Parathyroid adenoma (tissue), 2 donors: ENCODE measurements at regions not wholly inside any gene's neighbourhood (a gene's known extent, or its start where the extent isn't known, plus 50 kb on each side); places are given as distances from the start of the nearest gene placed in this dataset.
"Not testable (repeated sequence)": the region's sequence is repeated elsewhere in the genome, so short reads cannot be mapped to it uniquely, and the experiment has no call there.

Source experiments
- H2AFZ ChIP-seq: fragments of 300-600 bp; sonication (generic); one replicate; pipeline ENCODE4 v1.7.0; 2017; ENCODE audit warnings: antibody characterized with exemption, mild to moderate bottlenecking
- H3K27ac ChIP-seq: fragments of 300-600 bp; sonication (generic); one replicate; pipeline ENCODE4 v1.7.0; 2017
- H3K27me3 ChIP-seq: fragments of 300-600 bp; sonication (generic); one replicate; pipeline ENCODE4 v1.7.0; 2017; ENCODE audit warnings: low read length; ENCODE audit not compliant: control insufficient read depth, insufficient read depth
- H3K36me3 ChIP-seq: fragments of 300-600 bp; sonication (generic); one replicate; pipeline ENCODE4 v1.7.0; 2017; ENCODE audit warnings: low read length; ENCODE audit not compliant: control insufficient read depth, insufficient read depth
- H3K4me1 ChIP-seq: fragments of 300-600 bp; sonication (generic); one replicate; pipeline ENCODE4 v1.7.0; 2017; ENCODE audit warnings: control low read depth
- H3K4me2 ChIP-seq: fragments of 300-600 bp; sonication (generic); one replicate; pipeline ENCODE4 v1.7.0; 2017; ENCODE audit warnings: low read length
- H3K4me3 ChIP-seq: fragments of 300-600 bp; sonication (generic); one replicate; pipeline ENCODE4 v1.7.0; 2017; ENCODE audit warnings: low read depth, low read length
- H3K79me2 ChIP-seq: fragments of 300-600 bp; sonication (generic); one replicate; pipeline ENCODE4 v1.7.0; 2017; ENCODE audit warnings: control low read depth
- H3K9ac ChIP-seq: fragments of 300-600 bp; sonication (generic); one replicate; pipeline ENCODE4 v1.7.0; 2017; ENCODE audit warnings: mild to moderate bottlenecking
- H3K9me3 ChIP-seq: fragments of 300-600 bp; sonication (generic); one replicate; pipeline ENCODE4 v1.7.0; 2017; ENCODE audit warnings: low read length; ENCODE audit not compliant: control insufficient read depth
- CTCF ChIP-seq: fragments of 300-600 bp; sonication (generic); IDR thresholded peaks from one replicate; pipeline ENCODE4 v1.7.0; 2017; ENCODE audit warnings: antibody characterized with exemption, mild to moderate bottlenecking
- donor health status: primary hyperparathyroidism.

GRCh38 chr2:84126530-84126929 lies 332.6 kb downstream of the SUCLG1 start:
- no peak overlapping the region for H3K4me3 ChIP-seq
- TF ChIP-seq CTCF: no peak
- no peaks in the 10 kb centered on the region for H3K79me2 ChIP-seq
- no peak overlapping the region for H3K4me2 ChIP-seq
- no peaks in the 10 kb centered on the region for H3K27me3 ChIP-seq
- no peaks in the 10 kb centered on the region for H3K4me1 ChIP-seq
- H3K9ac ChIP-seq: no peak overlapping the region
- H3K9me3 ChIP-seq: no peaks in the 10 kb centered on the region
- H2AFZ ChIP-seq: no peak overlapping the region
- no peak overlapping the region for H3K27ac ChIP-seq
- no peaks in the 10 kb centered on the region for H3K36me3 ChIP-seq

- no peak for TF ChIP-seq CTCF
- Histone ChIP-seq H3K27me3 (no peaks in the 10 kb centered on the region), H3K79me2 (no peaks in the 10 kb centered on the region), H3K27ac (no peak overlapping the region), H3K4me1 (no peaks in the 10 kb centered on the region), H3K4me3 (no peak overlapping the region), H3K9me3 (no peaks in the 10 kb centered on the region), H3K4me2 (no peak overlapping the region), H3K9ac (no peak overlapping the region), H2AFZ (no peak overlapping the region), H3K36me3 (no peaks in the 10 kb centered on the region)
Observed at GRCh38 chr2:84126084-84126483, 333.0 kb downstream of the SUCLG1 start.

GRCh38 chr2:84116143-84116542 lies 342.9 kb downstream of the SUCLG1 start:
- H3K79me2 ChIP-seq: no peaks in the 10 kb centered on the region
- no peak overlapping the region for H2AFZ ChIP-seq
- H3K4me2 ChIP-seq: no peak overlapping the region
- H3K36me3 ChIP-seq: no peaks in the 10 kb centered on the region
- no peaks in the 10 kb centered on the region for H3K9me3 ChIP-seq
- no peak overlapping the region for H3K4me3 ChIP-seq
- no peaks in the 10 kb centered on the region for H3K4me1 ChIP-seq
- H3K27me3 ChIP-seq: no peaks in the 10 kb centered on the region
- no peak overlapping the region for H3K27ac ChIP-seq
- no peak overlapping the region for H3K9ac ChIP-seq
- no peak for TF ChIP-seq CTCF

- no peak overlapping the region for H3K9ac ChIP-seq
- no peaks in the 10 kb centered on the region for H3K27me3 ChIP-seq
- H3K4me2 ChIP-seq: no peak overlapping the region
- no peak for TF ChIP-seq CTCF
- H3K27ac ChIP-seq: no peak overlapping the region
- no peak overlapping the region for H2AFZ ChIP-seq
- H3K79me2 ChIP-seq: no peaks in the 10 kb centered on the region
- no peaks in the 10 kb centered on the region for H3K9me3 ChIP-seq
- H3K36me3 ChIP-seq: no peaks in the 10 kb centered on the region
- no peak overlapping the region for H3K4me3 ChIP-seq
- no peaks in the 10 kb centered on the region for H3K4me1 ChIP-seq
Observed at GRCh38 chr2:84115173-84115857, 343.8 kb downstream of the SUCLG1 start.

- not testable (repeated sequence) for H3K9ac ChIP-seq, H3K36me3 ChIP-seq, H3K4me1 ChIP-seq, H3K27me3 ChIP-seq, H3K4me3 ChIP-seq, H3K79me2 ChIP-seq, H3K4me2 ChIP-seq, H3K27ac ChIP-seq, H3K9me3 ChIP-seq, H2AFZ ChIP-seq
Observed at GRCh38 chr2:84103816-84104527, 355.1 kb downstream of the SUCLG1 start.
